HG03159 (cell line): ENCODE measurements at regions not wholly inside any gene's neighbourhood (a gene's known extent, or its start where the extent isn't known, plus 50 kb on each side); places are given as distances from the start of the nearest gene placed in this dataset.
"Not testable (repeated sequence)": the region's sequence is repeated elsewhere in the genome, so short reads cannot be mapped to it uniquely, and the experiment has no call there.

ENCODE experiments used
- ATAC-seq: cut with Tn5 transposase; IDR thresholded peaks from one replicate; pipeline ENCODE4 v1.9.1; 2021; ENCODE audit warnings: mild to moderate bottlenecking, moderate library complexity; ENCODE audit not compliant: unreplicated experiment

GRCh38 chr15:85196697-85197096 lies 183.7 kb upstream of the AKAP13 start:
- ATAC-seq = not testable (repeated sequence)

GRCh38 chr15:85197582-85197981 lies 182.8 kb upstream of the AKAP13 start:
- ATAC-seq = not testable (repeated sequence)

GRCh38 chr15:85198432-85198831 lies 182.0 kb upstream of the AKAP13 start:
- ATAC-seq = not testable (repeated sequence)

- peak; percentile 96 for ATAC-seq
Observed at GRCh38 chr15:85200215-85200614, 180.2 kb upstream of the AKAP13 start.

GRCh38 chr15:85201118-85201793 lies 179.1 kb upstream of the AKAP13 start:
- not testable (repeated sequence) for ATAC-seq

GRCh38 chr15:85204481-85204880 lies 175.9 kb upstream of the AKAP13 start:
- not testable (repeated sequence) for ATAC-seq

- not testable (repeated sequence) for ATAC-seq
Observed at GRCh38 chr15:85233791-85234325, 146.5 kb upstream of the AKAP13 start.

GRCh38 chr15:85234450-85235196 lies 145.8 kb upstream of the AKAP13 start:
- not testable (repeated sequence) for ATAC-seq

GRCh38 chr15:85244056-85244455 lies 136.3 kb upstream of the AKAP13 start:
- not testable (repeated sequence) for ATAC-seq

GRCh38 chr15:85250938-85251542 lies 129.4 kb upstream of the AKAP13 start:
- ATAC-seq = not testable (repeated sequence)

GRCh38 chr15:85253196-85253915 lies 127.0 kb upstream of the AKAP13 start:
- not testable (repeated sequence) for ATAC-seq

GRCh38 chr15:85254961-85255360 lies 125.4 kb upstream of the AKAP13 start:
- ATAC-seq = not testable (repeated sequence)

- not testable (repeated sequence) for ATAC-seq
Observed at GRCh38 chr15:85255502-85255901, 124.9 kb upstream of the AKAP13 start.

GRCh38 chr15:85256009-85256997 lies 124.1 kb upstream of the AKAP13 start:
- not testable (repeated sequence) for ATAC-seq

- peak; percentile 8 for ATAC-seq
Observed at GRCh38 chr15:85258062-85258445, 122.3 kb upstream of the AKAP13 start.

GRCh38 chr15:85258559-85259209 lies 121.7 kb upstream of the AKAP13 start:
- not testable (repeated sequence) for ATAC-seq

GRCh38 chr15:85260526-85260925 lies 119.9 kb upstream of the AKAP13 start:
- ATAC-seq = not testable (repeated sequence)

GRCh38 chr15:85262461-85263055 lies 117.8 kb upstream of the AKAP13 start:
- not testable (repeated sequence) for ATAC-seq
